Fibroblast of the conjunctiva (primary cell): ENCODE measurements at regions not wholly inside any gene's neighbourhood (a gene's known extent, or its start where the extent isn't known, plus 50 kb on each side); places are given as distances from the start of the nearest gene placed in this dataset.

Source experiments
- DNase-seq: peaks from one replicate; pipeline ENCODE4 v3.0.0-alpha.2; 2010; ENCODE audit warnings: low read depth

DNA sequence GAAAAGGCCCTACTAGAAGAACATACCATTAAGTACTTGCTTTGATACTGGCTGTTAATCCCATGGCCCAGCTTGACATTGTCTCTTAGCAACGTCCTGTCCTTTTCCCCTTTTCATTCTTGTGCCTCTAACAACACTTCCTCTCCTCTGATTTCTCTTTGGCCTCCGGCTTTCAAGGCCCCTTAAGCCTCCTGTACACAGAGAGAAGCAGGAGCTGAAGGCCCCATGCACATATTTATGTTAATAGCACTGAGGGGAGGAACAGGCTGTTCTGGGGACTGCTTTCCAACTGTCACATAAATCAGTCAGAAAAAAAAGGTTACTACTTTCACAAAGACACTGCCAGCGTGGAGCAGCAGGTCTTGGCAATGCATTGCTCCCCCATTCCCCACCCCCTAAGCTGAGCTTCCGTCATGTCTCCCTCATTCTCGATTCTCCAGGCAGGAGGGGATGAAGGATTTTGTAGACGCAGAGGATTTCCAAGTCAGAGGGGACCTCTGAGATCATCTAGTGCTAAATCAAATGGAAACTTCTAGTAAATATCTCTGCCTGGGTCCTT, 257.4 kb upstream of the ADAMTS9 start:
- no peak for DNase-seq

DNA sequence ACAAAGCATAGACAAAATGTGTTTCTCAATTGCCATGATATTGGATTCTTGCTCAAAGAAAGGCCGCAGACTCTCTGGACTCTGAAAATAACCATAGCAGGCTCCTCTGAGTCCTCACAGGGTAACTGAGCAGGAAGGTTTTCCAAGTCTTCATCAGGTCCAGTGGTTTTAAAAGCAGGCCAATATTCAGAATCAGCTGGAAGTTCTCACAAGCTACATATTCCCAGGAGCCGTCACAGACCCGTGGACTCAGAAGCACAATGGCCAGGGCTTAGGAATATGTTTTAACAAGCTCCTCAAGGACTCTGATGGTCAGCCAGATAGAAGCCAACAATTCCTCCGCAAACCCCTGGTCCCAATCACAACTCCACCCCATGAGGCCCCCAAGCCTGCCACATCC, 256.1 kb upstream of the ADAMTS9 start:
- DNase-seq: no peak

DNA sequence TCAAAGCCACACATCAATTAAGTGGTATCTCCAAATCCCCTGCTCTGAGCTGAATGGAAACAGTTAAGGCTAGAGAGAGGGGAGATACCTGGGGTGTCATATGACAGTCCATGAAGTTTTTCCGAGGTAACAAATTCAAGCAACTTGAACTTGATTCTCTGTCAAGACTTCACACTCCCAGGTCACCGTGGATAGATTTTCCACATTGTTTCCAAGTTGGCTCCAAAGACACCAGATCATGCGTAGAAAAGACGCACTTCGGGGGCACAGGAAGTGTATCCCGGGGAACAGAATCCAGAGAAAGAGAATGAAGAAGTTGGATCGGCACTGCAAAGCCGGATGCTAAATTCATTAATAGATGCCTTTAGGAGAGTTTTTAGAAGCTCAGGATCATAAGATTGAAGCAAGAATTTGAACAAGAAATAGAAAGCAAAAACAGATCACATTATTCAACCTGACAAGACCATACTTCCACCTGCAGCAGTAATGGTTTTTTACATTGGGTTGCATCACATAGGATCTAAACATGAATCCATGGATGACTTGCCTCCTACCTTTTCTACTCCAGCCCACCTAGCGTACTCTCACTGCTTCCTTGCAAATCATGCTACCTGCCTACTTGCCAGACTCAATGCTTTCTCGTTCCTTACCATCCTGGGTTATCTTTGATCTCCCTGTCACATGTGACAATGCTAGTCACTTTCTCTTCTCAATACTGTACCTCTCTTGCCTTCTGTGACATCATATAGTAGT, 253.0 kb upstream of the ADAMTS9 start:
- no peak for DNase-seq

DNA sequence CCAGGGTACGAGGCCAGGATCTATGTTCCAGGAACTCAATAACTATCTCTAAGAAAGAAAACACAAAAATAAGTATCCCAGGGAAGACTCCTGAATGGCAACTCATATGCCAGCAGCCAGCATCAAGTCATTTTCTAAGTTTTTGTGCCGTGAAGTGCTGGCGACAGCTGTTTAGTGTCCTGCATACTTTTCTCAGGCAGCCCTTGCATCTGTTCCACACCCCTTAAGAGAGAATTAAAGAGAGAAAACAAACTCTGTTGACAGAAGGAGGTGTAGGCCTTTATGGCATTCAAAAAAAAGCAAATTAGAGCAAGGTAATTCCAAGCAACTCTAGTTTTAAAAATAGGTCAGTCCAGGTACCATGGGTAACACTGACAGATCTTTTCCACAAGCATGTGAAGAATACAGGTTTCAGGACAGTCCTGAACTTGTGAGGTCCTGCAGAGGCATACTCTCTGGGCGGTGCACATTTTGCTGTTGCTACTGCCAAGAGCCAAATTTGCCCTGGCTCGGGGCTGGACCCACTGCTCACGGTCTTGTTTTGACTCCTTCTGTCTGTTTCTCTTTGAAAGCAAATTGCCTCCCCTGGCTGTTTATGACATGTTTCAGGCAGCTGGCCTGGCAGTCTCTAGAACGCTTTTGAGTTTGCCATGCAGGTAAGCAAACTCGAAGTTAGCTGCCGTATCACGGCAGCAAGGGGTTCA, 252.1 kb upstream of the ADAMTS9 start:
- no peak for DNase-seq

DNA sequence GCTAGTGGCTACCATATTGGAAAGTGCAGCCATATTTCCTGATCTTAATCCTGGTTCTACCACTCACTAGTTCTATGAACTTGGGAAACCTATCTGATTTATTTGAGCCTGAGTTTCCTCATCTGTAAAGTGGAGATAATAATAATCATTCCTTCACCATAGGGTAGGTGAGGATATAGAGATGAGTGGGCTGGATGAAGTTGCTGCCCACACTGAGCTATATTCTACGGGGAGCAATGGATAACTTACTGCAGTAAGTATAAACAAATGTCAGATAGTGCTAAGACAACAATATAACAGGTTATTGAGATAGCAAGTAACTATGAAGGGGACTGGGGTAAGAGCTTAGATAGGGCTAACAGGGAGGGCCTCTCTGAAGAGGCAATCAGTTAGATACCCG, 251.5 kb upstream of the ADAMTS9 start:
- no peak for DNase-seq

DNA sequence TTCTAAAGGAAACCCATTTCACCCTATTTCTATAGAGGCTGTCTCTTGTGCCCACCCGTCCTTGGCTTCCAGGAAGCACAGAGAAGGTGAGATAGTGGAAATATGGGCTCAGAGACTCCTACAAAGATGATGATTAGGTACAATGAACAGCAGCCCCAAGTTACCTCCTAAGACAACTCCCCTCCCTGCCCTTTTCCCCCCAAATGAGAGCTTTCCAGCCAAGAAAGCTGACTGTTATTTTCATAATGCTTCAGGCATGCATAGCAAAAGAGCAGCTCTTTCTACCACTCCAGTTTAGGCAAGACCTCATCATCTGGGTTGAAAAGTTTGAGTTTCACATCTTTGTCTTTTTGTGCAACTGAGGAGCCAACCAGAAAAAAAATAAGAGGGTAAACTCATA, 248.8 kb upstream of the ADAMTS9 start:
- no peak for DNase-seq

DNA sequence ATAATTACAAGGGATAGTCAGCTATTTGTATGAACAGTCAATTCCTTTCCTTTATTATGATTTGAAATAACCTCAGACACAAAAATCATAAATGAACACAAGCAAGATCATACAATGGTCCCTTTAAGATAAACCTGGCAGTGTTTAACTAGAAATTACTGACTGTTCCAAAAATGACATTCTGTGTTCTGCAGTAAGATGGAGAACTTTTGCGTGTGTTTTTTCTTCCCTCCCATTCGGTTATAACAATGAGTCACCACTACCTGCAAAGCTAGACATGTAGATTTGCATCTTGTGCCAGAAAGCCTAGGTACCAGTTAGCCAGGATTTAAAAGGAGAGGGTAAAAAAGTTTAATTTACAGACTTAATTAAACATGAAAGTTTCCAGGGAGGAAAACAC, 248.2 kb upstream of the ADAMTS9 start:
- DNase-seq: no peak

DNA sequence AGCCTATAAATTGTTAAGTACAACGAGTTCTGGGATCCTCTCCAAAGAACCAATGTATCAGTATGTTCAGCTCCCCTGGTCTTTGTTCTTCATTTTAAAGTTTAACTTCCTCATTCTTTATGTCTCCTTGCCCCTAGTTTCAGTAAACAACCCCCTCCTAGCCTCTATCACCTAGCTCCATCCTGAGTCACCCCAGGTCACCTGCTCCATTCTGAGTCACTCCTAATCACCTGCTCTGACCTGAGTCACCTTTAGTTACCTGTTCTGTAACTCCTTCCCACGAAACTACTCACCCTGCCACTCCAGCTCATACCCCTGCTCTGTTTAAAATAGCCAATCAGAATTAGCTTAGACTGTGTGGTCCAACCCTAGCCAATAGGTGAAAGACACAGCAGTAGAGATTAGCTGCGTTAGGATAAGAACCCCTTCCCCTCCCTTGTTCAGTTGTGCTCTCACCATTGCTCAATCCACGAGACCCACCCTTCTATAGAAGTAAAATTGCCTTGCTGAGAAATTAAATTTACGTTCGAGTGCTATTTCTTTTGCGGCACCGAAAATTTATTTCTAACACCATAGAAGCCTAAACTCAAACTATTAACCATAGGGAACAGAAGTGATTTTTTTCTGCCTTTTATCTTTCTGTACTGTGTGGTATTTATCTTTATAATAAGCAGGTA, 245.0 kb upstream of the ADAMTS9 start:
- DNase-seq: no peak

DNA sequence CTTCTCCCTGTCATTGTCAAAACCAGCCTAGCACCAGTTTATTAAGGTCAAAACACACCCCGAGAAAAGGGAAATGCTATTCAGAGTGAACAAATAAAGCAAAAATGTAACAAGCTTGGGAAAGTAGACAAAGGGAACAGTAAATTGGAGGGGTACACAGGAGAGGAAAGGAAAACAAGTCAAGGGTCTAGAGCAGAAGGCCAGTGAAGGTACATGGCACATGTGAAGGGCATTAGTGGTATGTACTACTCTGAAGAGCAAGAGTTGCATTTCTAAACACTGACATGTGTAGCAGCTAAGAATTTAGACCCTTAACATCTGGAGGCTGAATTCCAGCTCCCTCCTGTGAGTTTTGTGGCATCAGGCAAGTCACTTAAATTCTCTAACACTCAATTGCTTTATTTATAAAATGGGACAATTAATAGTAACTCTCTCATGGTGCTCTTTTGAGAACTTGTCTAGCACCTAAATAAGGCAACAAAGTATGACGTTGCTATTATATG, 244.3 kb upstream of the ADAMTS9 start:
- DNase-seq: no peak

DNA sequence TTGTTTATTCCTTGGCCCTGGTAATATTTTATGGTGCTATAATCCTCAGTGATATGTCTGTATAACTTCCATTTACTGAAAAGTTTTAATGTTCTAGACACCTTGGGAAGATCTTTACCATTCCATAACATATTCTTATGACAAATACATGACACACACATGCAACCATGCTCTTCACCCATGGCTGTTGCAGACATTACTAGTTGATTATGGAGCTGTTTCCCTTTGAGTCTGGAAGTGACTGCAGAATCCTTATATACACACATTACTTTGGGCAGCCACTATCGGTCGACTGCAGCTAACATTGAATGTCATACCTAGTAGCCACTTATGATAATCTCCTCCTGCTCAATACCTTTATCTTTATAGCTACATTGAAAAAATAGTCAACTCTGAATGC, 243.1 kb upstream of the ADAMTS9 start:
- DNase-seq: no peak

DNA sequence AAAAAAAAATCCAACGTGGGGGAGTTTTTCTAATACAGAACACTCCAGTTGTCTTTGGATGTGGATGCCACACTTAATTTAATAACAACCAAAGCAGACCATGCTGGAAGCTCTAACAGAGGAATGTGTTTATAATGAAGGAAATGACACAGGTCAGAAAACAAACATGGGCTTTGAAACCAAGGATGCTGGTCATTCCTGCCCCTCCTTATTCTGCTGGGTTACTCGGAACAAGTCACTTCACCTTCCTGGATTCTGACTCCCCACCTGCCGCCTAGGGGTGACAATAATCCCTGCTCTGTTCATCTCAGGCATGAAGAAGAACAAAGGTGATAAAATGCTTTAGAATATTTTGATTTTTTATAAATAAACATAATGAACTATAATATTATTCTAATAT, 240.9 kb upstream of the ADAMTS9 start:
- DNase-seq: no peak

DNA sequence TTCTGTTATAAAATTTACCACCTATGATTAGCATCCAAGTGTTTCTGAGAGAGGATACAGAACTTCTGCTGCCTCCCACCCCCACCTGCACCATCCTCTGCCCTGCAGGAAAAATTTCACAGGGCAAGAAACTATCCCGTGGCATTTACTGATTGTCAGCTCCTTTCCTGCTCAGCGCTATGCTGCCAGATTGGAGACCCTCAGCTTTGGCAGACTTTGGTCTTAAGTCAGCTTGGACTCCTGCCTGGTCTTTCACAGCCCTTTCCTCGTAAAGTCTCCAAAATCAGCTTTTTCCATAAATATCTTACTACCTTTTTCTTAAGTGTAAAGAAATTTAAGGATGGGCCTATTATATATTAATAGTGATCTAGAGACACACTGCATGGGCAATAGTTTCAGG, 239.9 kb upstream of the ADAMTS9 start:
- no peak for DNase-seq

DNA sequence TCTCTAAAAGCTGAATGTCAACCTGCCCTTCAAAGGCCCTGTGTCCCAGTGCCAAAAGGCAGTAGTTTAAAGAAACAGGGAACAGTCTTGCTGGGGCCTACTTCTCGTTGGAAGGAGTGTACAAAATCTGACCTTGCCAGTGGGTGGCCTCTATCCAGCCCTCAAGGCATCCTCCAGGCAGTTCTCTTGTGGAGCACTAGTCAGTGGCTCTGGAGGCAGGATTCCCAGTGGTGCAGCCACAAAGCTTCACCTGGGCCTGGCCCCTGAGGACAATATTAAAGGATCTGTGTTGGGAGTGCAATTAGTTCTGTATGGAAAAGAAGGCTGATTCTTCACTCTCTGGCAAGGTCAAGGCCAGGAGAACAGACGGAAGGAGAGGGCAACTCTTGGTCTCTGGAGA, 237.8 kb upstream of the ADAMTS9 start:
- no peak for DNase-seq

DNA sequence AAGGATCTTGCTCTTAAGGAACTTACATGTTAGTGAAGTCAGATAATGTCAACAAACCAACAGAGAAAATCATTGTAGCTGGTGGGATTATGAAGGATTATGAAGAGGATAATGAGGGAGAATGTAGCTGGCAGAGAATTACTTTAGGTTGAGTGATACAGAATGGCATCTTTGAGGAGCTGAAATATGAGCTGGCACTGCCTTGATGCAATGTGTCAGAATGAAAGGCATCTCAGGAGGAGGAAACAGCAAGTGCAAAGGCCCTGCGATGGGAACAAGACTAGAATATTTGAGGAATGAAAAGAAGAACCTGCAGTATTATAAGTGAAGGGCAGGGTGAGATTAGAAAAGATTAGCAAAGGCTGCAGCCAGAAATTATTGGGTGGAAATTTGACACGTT, 237.2 kb upstream of the ADAMTS9 start:
- no peak for DNase-seq

DNA sequence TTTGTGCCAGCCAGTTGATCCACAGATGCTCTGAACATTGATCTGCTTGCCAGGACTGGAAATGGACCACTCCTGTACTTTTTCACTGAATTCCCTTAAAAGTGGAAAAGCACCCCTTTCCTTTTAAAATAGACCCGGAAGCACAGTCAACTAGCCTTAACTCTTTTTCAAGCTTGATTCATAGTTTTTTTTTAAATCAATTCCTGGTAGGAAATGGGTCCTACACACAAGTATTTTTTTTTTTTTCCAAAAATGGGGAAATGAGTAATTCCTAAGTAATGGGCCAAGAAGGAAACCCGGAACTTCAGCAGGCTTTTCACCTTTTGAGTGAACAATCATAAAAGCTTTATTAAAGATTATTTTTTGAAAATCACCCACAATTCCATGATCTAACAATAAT, 234.4 kb upstream of the ADAMTS9 start:
- DNase-seq: no peak

DNA sequence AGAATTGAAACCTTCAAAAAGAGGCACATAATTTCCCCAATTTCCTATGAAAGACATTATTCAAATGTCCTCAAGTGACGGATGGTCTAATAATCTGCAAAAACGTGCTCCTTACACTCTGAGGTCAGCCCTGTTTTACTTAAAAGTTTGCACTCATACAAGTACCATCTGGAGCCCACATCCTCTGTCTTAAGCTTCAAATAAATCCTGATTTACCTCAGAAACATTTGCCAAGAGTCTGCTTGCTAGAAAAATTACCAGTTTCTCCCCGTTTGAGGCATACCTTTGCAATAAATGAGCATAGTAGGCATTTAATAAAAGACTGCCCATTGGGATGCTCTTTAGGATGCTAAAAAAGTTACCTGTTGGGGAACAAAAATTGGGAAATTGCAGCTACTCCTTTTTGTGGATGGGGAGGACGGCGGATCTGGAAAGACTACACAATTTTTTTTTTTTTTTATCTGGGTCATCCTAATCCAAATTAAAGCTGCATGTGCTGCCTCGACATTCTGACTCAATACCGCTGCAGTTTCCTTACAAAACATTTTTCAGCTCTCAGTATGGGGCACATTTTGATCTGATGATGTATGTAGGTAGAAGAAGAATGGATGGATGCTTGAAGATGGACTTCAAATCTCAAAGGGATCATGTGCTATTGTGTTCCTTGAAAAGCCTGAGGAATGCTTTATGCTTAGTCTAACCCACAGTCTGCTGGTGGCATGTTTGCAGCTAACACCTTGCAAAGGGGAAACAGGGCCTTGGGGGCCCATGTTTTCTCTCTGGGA, 233.7 kb upstream of the ADAMTS9 start:
- no peak for DNase-seq

DNA sequence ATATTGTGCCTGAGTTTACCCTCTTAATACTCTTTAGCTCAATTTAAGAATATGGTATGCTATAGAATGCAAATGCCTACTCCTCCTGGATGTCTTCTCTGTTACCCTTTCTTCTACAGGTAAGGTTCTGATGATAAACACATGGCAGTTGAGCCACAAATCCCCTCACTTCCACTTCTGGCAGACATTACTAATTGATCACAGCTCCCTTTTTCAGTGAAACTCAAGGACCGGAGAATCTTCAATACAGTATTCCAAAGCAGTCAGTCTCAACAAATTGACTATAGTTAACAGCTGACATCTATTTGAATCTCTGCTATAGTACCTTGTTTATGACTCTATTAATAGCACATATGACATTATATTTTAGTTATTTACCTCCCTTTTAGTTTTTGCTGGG, 232.1 kb upstream of the ADAMTS9 start:
- DNase-seq: no peak

DNA sequence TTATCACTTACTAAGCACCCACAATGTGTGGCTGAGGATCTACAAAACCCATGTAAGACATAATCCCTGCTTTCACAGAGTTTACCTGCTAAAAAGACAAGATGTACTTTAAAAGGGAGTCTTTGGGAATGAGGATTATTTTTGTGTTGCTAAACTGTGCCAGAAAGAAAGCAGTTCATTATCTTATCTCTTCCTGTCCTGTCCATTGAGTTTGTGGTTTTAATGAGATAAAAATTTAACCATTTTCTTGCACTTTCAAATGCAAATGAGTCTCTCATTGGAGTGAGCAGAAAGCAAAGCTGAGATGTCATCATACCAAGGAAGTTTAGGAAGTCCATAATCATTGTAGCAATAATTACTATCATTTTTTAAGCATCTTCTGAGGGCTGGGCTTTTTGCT, 231.2 kb upstream of the ADAMTS9 start:
- no peak for DNase-seq

DNA sequence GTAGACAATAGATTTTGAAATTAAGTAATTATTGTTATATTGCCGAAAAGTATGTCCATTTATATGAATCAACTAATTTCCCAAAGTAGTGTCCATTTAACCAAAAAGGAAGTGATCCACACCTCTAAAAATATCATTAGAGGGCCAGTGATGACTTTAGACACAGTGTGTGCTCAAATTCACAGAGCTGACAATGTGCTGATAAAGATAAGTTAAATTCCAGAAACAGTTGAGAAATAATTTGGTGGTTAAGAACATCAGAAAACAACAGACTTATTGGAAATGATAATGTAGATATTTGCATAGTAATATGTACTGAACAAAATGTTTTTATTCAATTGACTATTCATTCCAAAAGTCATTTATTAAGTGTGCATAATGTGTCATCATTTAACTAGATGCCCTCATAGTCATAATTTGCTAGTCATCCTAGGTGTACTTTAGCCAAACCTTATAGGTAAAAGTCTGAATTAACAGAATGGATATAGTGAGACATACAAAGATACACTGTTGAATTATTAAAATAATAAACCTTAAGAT, 230.2 kb upstream of the ADAMTS9 start:
- DNase-seq: no peak

DNA sequence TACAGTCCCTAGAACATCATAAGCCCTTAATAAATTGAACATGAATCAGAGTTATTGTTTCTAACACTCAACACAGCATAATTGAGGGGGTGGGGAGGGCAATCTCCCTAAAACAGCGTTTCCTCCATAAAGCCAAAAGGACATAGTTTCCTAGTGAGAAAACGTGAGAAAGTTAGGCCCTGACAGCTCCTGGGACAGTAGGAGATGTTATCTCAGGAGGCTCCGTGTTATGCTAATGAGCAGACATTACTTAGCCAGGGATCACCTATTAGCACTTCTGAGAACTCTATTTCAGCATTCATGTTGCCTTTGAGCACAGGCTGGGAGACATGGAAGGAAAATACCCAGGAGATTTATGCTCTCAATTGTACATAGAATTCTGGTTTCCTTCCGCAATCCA, 229.1 kb upstream of the ADAMTS9 start:
- no peak for DNase-seq

DNA sequence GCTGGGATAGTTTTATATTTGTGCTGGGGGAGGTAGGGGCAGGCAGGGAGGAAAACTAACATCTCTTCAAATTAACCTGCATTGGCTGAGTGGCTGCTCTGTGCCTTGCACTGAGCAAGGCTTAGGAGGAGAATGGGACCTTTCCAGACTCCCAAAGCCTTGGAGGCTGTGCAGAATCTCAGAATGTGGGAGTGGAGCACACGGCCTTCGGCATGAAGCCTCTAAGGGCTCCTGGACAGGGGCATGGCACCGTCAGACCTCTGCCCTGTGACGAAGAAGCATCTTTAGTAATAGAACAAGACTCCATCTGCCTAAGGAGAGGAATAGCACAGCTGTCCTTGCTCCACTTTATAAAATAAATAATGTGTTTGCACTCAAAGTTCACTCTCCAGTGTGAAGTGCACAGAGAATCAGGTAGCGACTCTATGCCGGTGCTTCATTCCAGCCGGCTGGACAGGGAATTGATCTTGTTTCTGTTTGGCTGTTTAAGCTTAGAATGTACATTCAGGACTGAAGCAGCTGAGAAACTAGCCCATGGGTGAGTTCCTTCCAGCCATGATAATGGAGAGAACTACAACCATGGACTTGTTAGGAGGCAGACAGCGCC, 228.5 kb upstream of the ADAMTS9 start:
- DNase-seq: no peak
